GM18867 (cell line): ENCODE measurements at regions not wholly inside any gene's neighbourhood (a gene's known extent, or its start where the extent isn't known, plus 50 kb on each side); places are given as distances from the start of the nearest gene placed in this dataset.
"Not testable (repeated sequence)": the region's sequence is repeated elsewhere in the genome, so short reads cannot be mapped to it uniquely, and the experiment has no call there.

Source experiments
- ATAC-seq: cut with Tn5 transposase; IDR thresholded peaks from one replicate; pipeline ENCODE4 v1.9.1; 2021; ENCODE audit warnings: mild to moderate bottlenecking, moderate library complexity; ENCODE audit not compliant: unreplicated experiment

GRCh38 chr2:58730764-58731487 is 489.8 kb upstream of the FANCL start:
- no peak for ATAC-seq

GRCh38 chr2:58727981-58728656 is 487.0 kb upstream of the FANCL start:
- no peak for ATAC-seq

GRCh38 chr2:58721912-58722591 is 480.9 kb upstream of the FANCL start:
- ATAC-seq, result no peak

GRCh38 chr2:58720770-58721697 is 479.9 kb upstream of the FANCL start:
- ATAC-seq, result no peak

- no peak for ATAC-seq
Measured at GRCh38 chr2:58720033-58720769, 479.1 kb upstream of the FANCL start.

GRCh38 chr2:58715344-58715743 is 474.2 kb upstream of the FANCL start:
- no peak for ATAC-seq

GRCh38 chr2:58714238-58714637 is 473.1 kb upstream of the FANCL start:
- ATAC-seq, result no peak

- ATAC-seq, result no peak
Measured at GRCh38 chr2:58710795-58711279, 469.7 kb upstream of the FANCL start.

GRCh38 chr2:58709687-58710354 is 468.7 kb upstream of the FANCL start:
- ATAC-seq, result no peak

GRCh38 chr2:58709274-58709673 is 468.1 kb upstream of the FANCL start:
- no peak for ATAC-seq

- no peak for ATAC-seq
Measured at GRCh38 chr2:58708565-58708964, 467.4 kb upstream of the FANCL start.

GRCh38 chr2:58702302-58702885 is 461.3 kb upstream of the FANCL start:
- ATAC-seq, result no peak

- ATAC-seq, result peak; percentile 51
Measured at GRCh38 chr2:58701688-58702301, 460.7 kb upstream of the FANCL start.

GRCh38 chr2:58700591-58700990 is 459.5 kb upstream of the FANCL start:
- ATAC-seq, result no peak

GRCh38 chr2:58699411-58699810 is 458.3 kb upstream of the FANCL start:
- ATAC-seq, result no peak

GRCh38 chr2:58698620-58699019 is 457.5 kb upstream of the FANCL start:
- no peak for ATAC-seq

GRCh38 chr2:58694114-58694513 is 453.0 kb upstream of the FANCL start:
- not testable (repeated sequence) for ATAC-seq

GRCh38 chr2:58691041-58691440 is 449.9 kb upstream of the FANCL start:
- not testable (repeated sequence) for ATAC-seq

- no peak for ATAC-seq
Measured at GRCh38 chr2:58688813-58689212, 447.7 kb upstream of the FANCL start.
